ENCODE measurements at regions not wholly inside any gene's neighbourhood (a gene's known extent, or its start where the extent isn't known, plus 50 kb on each side); places are given as distances from the start of the nearest gene placed in this dataset.

- Histone ChIP-seq H3K27ac (ENCODE audit: low read length) (no peak overlapping the region), H3K27me3 (ENCODE audit: control insufficient read depth, insufficient read depth, low read length) (no peaks in the 10 kb centered on the region), H3K4me1 (ENCODE audit: control insufficient read depth, insufficient read depth, low read length) (no peaks in the 10 kb centered on the region), H3K9me3 (ENCODE audit: control insufficient read depth, insufficient read depth, low read depth, low read length) (no peaks in the 10 kb centered on the region; the same call in 1 of the 2 replicates), H3K36me3 (ENCODE audit: control insufficient read depth, insufficient read depth, low read length) (no peaks in the 10 kb centered on the region), H3K4me3 (ENCODE audit: low read depth in 2 of 2, low read length in 2 of 2) (no peak overlapping the region)
- in situ Hi-C loops (cut with HindIII; ENCODE audit: low pct_unique_long_range_greater_than_20kb, low sequenced_read_pairs): no loop called here
- no TSS peak for BruUV-seq (replicated peaks)
- TF ChIP-seq POLR2AphosphoS5 (IDR thresholded peaks at IDR 0.05; ENCODE audit: low read depth, low read length) (no peak), SIN3A (IDR thresholded peaks at IDR 0.05; ENCODE audit: borderline replicate concordance, insufficient read depth, low read depth, low read length) (no peak), REST (IDR thresholded peaks at IDR 0.05; ENCODE audit: insufficient read depth in 1 of 2, low read depth in 2 of 2, low read length in 1 of 2) (no peak), CTCF (IDR thresholded peaks at IDR 0.05) (no peak), TCF7L2 (IDR thresholded peaks at IDR 0.05; ENCODE audit: low read depth, low read length) (no peak)
- CTCF ChIA-PET: interaction anchor here (0.6 kb wide), 1 partner anchor 305 kb away, joined by 8 read pairs; no protein-coding TSS in a partner anchor
- no peak for DNase-seq (ENCODE audit: low read depth, low spot score)
- intact Hi-C loops (cut with micrococcal nuclease; ENCODE audit: unreplicated experiment): no loop called here
- POLR2A ChIA-PET: no interaction called here
- ATAC-seq: no peak
Measured at GRCh38 chr7:64101943-64102655, 56.9 kb downstream of the ZNF727 start.

- Histone ChIP-seq H3K9me3 (ENCODE audit: control insufficient read depth, insufficient read depth, low read depth, low read length) (peaks cover 3% of the 10 kb centered on the region; the same call in 1 of the 2 replicates), H3K4me3 (ENCODE audit: low read depth in 2 of 2, low read length in 2 of 2) (no peak overlapping the region), H3K27me3 (ENCODE audit: control insufficient read depth, insufficient read depth, low read length) (no peaks in the 10 kb centered on the region), H3K27ac (ENCODE audit: low read length) (no peak overlapping the region), H3K4me1 (ENCODE audit: control insufficient read depth, insufficient read depth, low read length) (no peaks in the 10 kb centered on the region), H3K36me3 (ENCODE audit: control insufficient read depth, insufficient read depth, low read length) (no peaks in the 10 kb centered on the region)
- no TSS peak for BruUV-seq (replicated peaks)
- intact Hi-C loops (cut with micrococcal nuclease; ENCODE audit: unreplicated experiment) (no loop called here), in situ Hi-C loops (cut with HindIII; ENCODE audit: low pct_unique_long_range_greater_than_20kb, low sequenced_read_pairs) (no loop called here)
- ATAC-seq: no peak
- ChIA-PET POLR2A (no interaction called here), CTCF (interaction anchor here (0.6 kb wide), 1 partner anchor 306 kb away, joined by 8 read pairs; no protein-coding TSS in a partner anchor)
- DNase-seq (ENCODE audit: low read depth, low spot score): no peak
- TF ChIP-seq SIN3A (IDR thresholded peaks at IDR 0.05; ENCODE audit: borderline replicate concordance, insufficient read depth, low read depth, low read length): no peak
- TF ChIP-seq REST (IDR thresholded peaks at IDR 0.05; ENCODE audit: insufficient read depth in 1 of 2, low read depth in 2 of 2, low read length in 1 of 2): no peak
Measured at GRCh38 chr7:64102656-64103400, 57.6 kb downstream of the ZNF727 start.

Measured in Panc1 (cell line).